GM18868 (cell line): ENCODE measurements at regions not wholly inside any gene's neighbourhood (a gene's known extent, or its start where the extent isn't known, plus 50 kb on each side); places are given as distances from the start of the nearest gene placed in this dataset.

Experiments used
- ATAC-seq: cut with Tn5 transposase; IDR thresholded peaks from one replicate; pipeline ENCODE4 v1.9.1; 2021; ENCODE audit warnings: mild to moderate bottlenecking, moderate library complexity; ENCODE audit not compliant: unreplicated experiment

- no peak for ATAC-seq
Measured at GRCh38 chr3:187927565-187927964, 182.3 kb upstream of the BCL6 start.

GRCh38 chr3:187929112-187929816, 184.0 kb upstream of the BCL6 start:
- ATAC-seq: no peak

GRCh38 chr3:187930021-187930420, 184.8 kb upstream of the BCL6 start:
- ATAC-seq: no peak

- no peak for ATAC-seq
Measured at GRCh38 chr3:187931101-187931500, 185.8 kb upstream of the BCL6 start.

- ATAC-seq: no peak
Measured at GRCh38 chr3:187931770-187932278, 186.6 kb upstream of the BCL6 start.

- ATAC-seq: no peak
Measured at GRCh38 chr3:187932530-187932929, 187.3 kb upstream of the BCL6 start.

- ATAC-seq: peak; percentile 98
Measured at GRCh38 chr3:187935623-187936156, 190.4 kb upstream of the BCL6 start.

- ATAC-seq: no peak
Measured at GRCh38 chr3:187936676-187937075, 191.4 kb upstream of the BCL6 start.

GRCh38 chr3:187939891-187940290, 194.6 kb upstream of the BCL6 start:
- no peak for ATAC-seq

GRCh38 chr3:187941135-187941847, 196.0 kb upstream of the BCL6 start:
- ATAC-seq: no peak

- ATAC-seq: no peak
Measured at GRCh38 chr3:187941848-187942194, 196.6 kb upstream of the BCL6 start.

GRCh38 chr3:187942658-187943241, 197.5 kb upstream of the BCL6 start:
- peak; percentile 67 for ATAC-seq

GRCh38 chr3:187943677-187944389, 198.6 kb upstream of the BCL6 start:
- ATAC-seq: no peak

GRCh38 chr3:187944390-187945179, 199.3 kb upstream of the BCL6 start:
- peak; percentile 57 for ATAC-seq

GRCh38 chr3:187945374-187945773, 200.1 kb upstream of the BCL6 start:
- ATAC-seq: no peak

GRCh38 chr3:187946163-187946691, 201.0 kb upstream of the BCL6 start:
- ATAC-seq: no peak

GRCh38 chr3:187946981-187947380, 201.7 kb upstream of the BCL6 start:
- ATAC-seq: no peak

- ATAC-seq: no peak
Measured at GRCh38 chr3:187947927-187948682, 202.8 kb upstream of the BCL6 start.

- ATAC-seq: no peak
Measured at GRCh38 chr3:187949093-187949820, 204.0 kb upstream of the BCL6 start.
